Osteoblast (primary cell): ENCODE measurements at regions not wholly inside any gene's neighbourhood (a gene's known extent, or its start where the extent isn't known, plus 50 kb on each side); places are given as distances from the start of the nearest gene placed in this dataset.

ENCODE experiments used
- DNase-seq: peaks from one replicate; pipeline ENCODE4 v3.0.0; 2011; ENCODE audit warnings: low spot score, mixed read lengths; ENCODE audit not compliant: insufficient read length; ENCODE audit errors: missing footprints
- H2AFZ ChIP-seq: 2 replicates; pipeline ENCODE4 v1.6.0; 2011; ENCODE audit warnings: mild to moderate bottlenecking, low read length
- H3K27ac ChIP-seq: 2 replicates; pipeline ENCODE4 v1.5.1; 2011; ENCODE audit warnings: mild to moderate bottlenecking, low read depth, low read length, moderate library complexity
- H3K27me3 ChIP-seq: 2 replicates; pipeline ENCODE4 v1.6.0; 2012; ENCODE audit warnings: mild to moderate bottlenecking, control low read depth, inconsistent platforms, low read length, moderate library complexity; ENCODE audit not compliant: insufficient read depth
- H3K36me3 ChIP-seq: 2 replicates; pipeline ENCODE4 v1.5.1; 2011; ENCODE audit warnings: mild to moderate bottlenecking, low read length, control low read depth, moderate library complexity; ENCODE audit not compliant: insufficient read depth
- H3K4me1 ChIP-seq: 2 replicates; pipeline ENCODE4 v1.5.1; 2011; ENCODE audit warnings: mild to moderate bottlenecking, low read length, control low read depth, moderate library complexity; ENCODE audit not compliant: insufficient read depth
- H3K4me2 ChIP-seq: 2 replicates; pipeline ENCODE4 v1.6.0; 2011; ENCODE audit warnings: mild to moderate bottlenecking, low read length; ENCODE audit not compliant: insufficient read depth
- H3K4me3 ChIP-seq: fragments of 200-600 bp; sonication (generic); 3 replicates; pipeline ENCODE4 v1.5.1; 2012; ENCODE audit warnings: mild to moderate bottlenecking, low read length, inconsistent platforms; ENCODE audit not compliant: insufficient read depth
- H3K79me2 ChIP-seq: 2 replicates; pipeline ENCODE4 v1.6.0; 2012; ENCODE audit warnings: mild to moderate bottlenecking, low read length, control low read depth, inconsistent platforms; ENCODE audit not compliant: insufficient read depth
- H3K9me3 ChIP-seq: 2 replicates; pipeline ENCODE4 v1.5.1; 2011; ENCODE audit warnings: low read depth, low read length, control low read depth
- H4K20me1 ChIP-seq: 2 replicates; pipeline ENCODE4 v1.6.0; 2012; ENCODE audit warnings: mild to moderate bottlenecking, low read length, control low read depth; ENCODE audit not compliant: insufficient read depth
- TF ChIP-seq, protein P1 (sequence below): IDR thresholded peaks from 2 replicates; pipeline ENCODE4 v1.5.1; 2011; ENCODE audit warnings: mild to moderate bottlenecking, low read depth, low read length, moderate library complexity; ENCODE audit errors: extremely low read depth

DNA sequence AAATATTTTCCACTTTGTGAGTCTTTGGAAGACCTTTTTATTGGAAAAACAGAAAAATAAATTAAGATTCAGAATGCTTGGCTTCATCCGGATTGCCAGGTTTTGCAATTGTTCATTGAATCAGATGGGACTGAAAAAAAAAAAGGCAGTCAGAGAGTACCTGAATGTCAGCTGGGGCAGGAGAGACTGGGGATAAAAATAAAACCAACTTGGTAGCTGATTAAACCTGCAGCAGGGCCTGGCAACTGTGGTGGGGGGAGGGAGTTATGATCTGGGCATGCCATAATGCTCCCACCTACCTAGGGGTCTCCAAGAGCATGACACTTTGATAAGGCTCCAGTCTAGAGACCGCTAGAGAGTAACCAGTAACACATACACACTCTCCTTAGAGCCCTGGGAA is 454.4 kb downstream of the DTWD2 start:
- TF ChIP-seq, protein P1, sequence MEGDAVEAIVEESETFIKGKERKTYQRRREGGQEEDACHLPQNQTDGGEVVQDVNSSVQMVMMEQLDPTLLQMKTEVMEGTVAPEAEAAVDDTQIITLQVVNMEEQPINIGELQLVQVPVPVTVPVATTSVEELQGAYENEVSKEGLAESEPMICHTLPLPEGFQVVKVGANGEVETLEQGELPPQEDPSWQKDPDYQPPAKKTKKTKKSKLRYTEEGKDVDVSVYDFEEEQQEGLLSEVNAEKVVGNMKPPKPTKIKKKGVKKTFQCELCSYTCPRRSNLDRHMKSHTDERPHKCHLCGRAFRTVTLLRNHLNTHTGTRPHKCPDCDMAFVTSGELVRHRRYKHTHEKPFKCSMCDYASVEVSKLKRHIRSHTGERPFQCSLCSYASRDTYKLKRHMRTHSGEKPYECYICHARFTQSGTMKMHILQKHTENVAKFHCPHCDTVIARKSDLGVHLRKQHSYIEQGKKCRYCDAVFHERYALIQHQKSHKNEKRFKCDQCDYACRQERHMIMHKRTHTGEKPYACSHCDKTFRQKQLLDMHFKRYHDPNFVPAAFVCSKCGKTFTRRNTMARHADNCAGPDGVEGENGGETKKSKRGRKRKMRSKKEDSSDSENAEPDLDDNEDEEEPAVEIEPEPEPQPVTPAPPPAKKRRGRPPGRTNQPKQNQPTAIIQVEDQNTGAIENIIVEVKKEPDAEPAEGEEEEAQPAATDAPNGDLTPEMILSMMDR = no peak
- H3K9me3 ChIP-seq = no peaks in the 10 kb centered on the region
- H3K27me3 ChIP-seq = no peaks in the 10 kb centered on the region
- no peaks in the 10 kb centered on the region for H4K20me1 ChIP-seq
- no peaks in the 10 kb centered on the region for H3K79me2 ChIP-seq
- no peaks in the 10 kb centered on the region for H3K4me1 ChIP-seq
- H2AFZ ChIP-seq = no peak overlapping the region
- no peak overlapping the region for H3K27ac ChIP-seq
- H3K4me2 ChIP-seq = no peak overlapping the region
- no peaks in the 10 kb centered on the region for H3K36me3 ChIP-seq
- DNase-seq = no peak
- no peak overlapping the region for H3K4me3 ChIP-seq

- H3K36me3 ChIP-seq = no peaks in the 10 kb centered on the region
- H2AFZ ChIP-seq = no peak overlapping the region
- H3K4me1 ChIP-seq = no peaks in the 10 kb centered on the region
- no peak overlapping the region for H3K27ac ChIP-seq
- no peak overlapping the region for H3K4me2 ChIP-seq
- H3K4me3 ChIP-seq = no peak overlapping the region
- no peak for DNase-seq
- no peaks in the 10 kb centered on the region for H3K79me2 ChIP-seq
- TF ChIP-seq, protein P1 = no peak
- no peaks in the 10 kb centered on the region for H3K27me3 ChIP-seq
- no peaks in the 10 kb centered on the region for H3K9me3 ChIP-seq
- no peaks in the 10 kb centered on the region for H4K20me1 ChIP-seq
Measured at GRCh38 chr5:118533156-118533555, 455.2 kb downstream of the DTWD2 start.

DNA sequence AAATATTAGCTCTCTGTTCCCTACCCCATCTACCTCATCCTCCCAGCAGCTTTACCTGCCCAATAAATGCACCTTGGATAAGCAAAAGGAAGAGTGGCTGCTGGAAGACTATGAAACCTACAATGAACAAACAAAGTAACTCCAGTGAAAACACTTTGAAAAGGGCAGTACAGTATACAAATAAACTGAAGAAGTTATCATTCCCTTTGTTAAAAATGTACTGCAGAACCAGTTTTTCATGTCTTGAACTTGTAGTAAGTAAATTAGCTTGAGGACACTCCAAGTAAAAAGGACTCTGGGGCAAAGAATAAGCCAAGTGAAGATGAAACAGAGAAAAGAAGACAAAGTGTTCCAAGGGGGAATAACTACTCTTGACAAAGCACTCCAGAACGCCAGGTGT is 457.1 kb downstream of the DTWD2 start:
- TF ChIP-seq, protein P1 = no peak
- H3K27me3 ChIP-seq = no peaks in the 10 kb centered on the region
- H3K36me3 ChIP-seq = no peaks in the 10 kb centered on the region
- peaks cover 4% of the 10 kb centered on the region for H3K4me1 ChIP-seq
- DNase-seq = no peak
- H3K4me2 ChIP-seq = no peak overlapping the region
- no peaks in the 10 kb centered on the region for H3K79me2 ChIP-seq
- H4K20me1 ChIP-seq = no peaks in the 10 kb centered on the region
- no peak overlapping the region for H3K4me3 ChIP-seq
- H3K9me3 ChIP-seq = no peaks in the 10 kb centered on the region
- H2AFZ ChIP-seq = no peak overlapping the region
- H3K27ac ChIP-seq = no peak overlapping the region

DNA sequence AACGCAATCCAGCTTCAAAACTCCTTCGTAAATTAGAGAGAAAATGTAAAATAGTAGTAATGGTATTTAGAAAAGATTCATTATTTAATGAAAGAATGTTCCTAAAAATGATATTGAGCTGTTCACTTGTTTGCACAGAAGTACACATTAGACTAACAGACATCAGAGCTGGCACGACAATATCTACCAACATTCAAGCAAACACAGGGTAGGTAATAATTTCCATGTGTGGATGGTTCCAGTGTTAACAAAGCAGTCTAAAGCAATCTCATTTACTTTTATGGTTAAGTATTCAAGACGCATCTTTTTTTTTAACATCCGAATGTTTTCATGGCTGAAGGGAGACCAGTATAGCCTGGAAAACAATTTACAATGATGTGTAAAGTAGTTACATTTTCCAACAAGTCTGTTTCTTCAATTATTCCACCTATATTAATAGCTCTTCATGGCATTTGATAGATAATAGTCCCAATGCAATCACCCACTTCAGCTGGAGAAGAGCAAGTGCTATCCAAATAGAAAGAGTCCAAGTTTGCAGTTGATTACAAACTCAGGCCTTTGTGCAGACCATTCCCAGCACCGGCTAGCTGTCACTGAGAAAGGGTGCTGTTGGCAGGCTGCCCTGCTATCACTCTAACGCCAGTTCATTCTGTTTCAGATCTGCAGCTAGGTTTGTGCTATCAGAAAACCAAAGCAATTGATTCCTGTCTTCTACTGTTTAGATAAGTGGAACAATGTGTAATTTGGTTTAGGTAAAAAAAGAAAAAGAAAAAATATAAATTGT is 458.8 kb downstream of the DTWD2 start:
- DNase-seq = no peak
- TF ChIP-seq, protein P1 = no peak
- Histone ChIP-seq H3K4me1 (peaks cover 4% of the 10 kb centered on the region), H2AFZ (no peak overlapping the region), H3K79me2 (no peaks in the 10 kb centered on the region), H3K27ac (no peak overlapping the region), H3K4me2 (no peak overlapping the region), H3K36me3 (no peaks in the 10 kb centered on the region), H3K9me3 (no peaks in the 10 kb centered on the region), H3K4me3 (no peak overlapping the region), H3K27me3 (no peaks in the 10 kb centered on the region), H4K20me1 (no peaks in the 10 kb centered on the region)
